ENCODE measurements at regions not wholly inside any gene's neighbourhood (a gene's known extent, or its start where the extent isn't known, plus 50 kb on each side); places are given as distances from the start of the nearest gene placed in this dataset.

GRCh38 chr5:58080573-58080972 lies 379.3 kb downstream of the PLK2 start:
- TF ChIP-seq POLR2AphosphoS5 (IDR thresholded peaks at IDR 0.05; ENCODE audit: borderline replicate concordance, low read depth, low read length) (no peak), EZH2 (IDR thresholded peaks at IDR 0.05) (no peak), FOXP2 (optimal IDR thresholded peaks at IDR 0.05; ENCODE audit: control extremely low read depth, extremely low read length, insufficient read depth) (no peak)

Data from SK-N-MC (cell line).